Loucy (cell line): ENCODE measurements at regions not wholly inside any gene's neighbourhood (a gene's known extent, or its start where the extent isn't known, plus 50 kb on each side); places are given as distances from the start of the nearest gene placed in this dataset.

Experiments used
- H2AFZ ChIP-seq: fragments of 200-600 bp; sonication (generic); 2 replicates; pipeline ENCODE4 v1.6.0; 2016; ENCODE audit warnings: antibody characterized with exemption, mild to moderate bottlenecking, low read length, moderate library complexity
- H3F3A ChIP-seq: fragments of 200-600 bp; 2 replicates; pipeline ENCODE4 v1.6.0; 2016; ENCODE audit warnings: antibody characterized with exemption, low read depth, mild to moderate bottlenecking
- H3K27me3 ChIP-seq: fragments of 200-600 bp; sonication (generic); 2 replicates; pipeline ENCODE4 v1.6.1; 2014; ENCODE audit warnings: low read length, mild to moderate bottlenecking; ENCODE audit not compliant: insufficient read depth, poor library complexity, severe bottlenecking
- H3K36me3 ChIP-seq: fragments of 200-600 bp; sonication (generic); 2 replicates; pipeline ENCODE4 v1.6.1; 2016; ENCODE audit warnings: low read length; ENCODE audit not compliant: insufficient read depth
- H3K4me1 ChIP-seq: fragments of 200-600 bp; sonication (generic); 2 replicates; pipeline ENCODE4 v1.5.1; 2014; ENCODE audit warnings: low read length, mild to moderate bottlenecking; ENCODE audit not compliant: insufficient read depth, poor library complexity, severe bottlenecking
- H3K4me2 ChIP-seq: fragments of 200-600 bp; sonication (generic); 2 replicates; pipeline ENCODE4 v1.6.0; 2014; ENCODE audit warnings: antibody characterized with exemption, low read length, low read depth, mild to moderate bottlenecking; ENCODE audit not compliant: poor library complexity, severe bottlenecking
- H3K4me3 ChIP-seq: fragments of 200-600 bp; sonication (generic); 2 replicates; pipeline ENCODE4 v1.5.1; 2014; ENCODE audit warnings: low read length, mild to moderate bottlenecking, mixed read lengths; ENCODE audit not compliant: poor library complexity, severe bottlenecking
- H3K79me2 ChIP-seq: fragments of 200-600 bp; sonication (generic); 2 replicates; pipeline ENCODE4 v1.6.1; 2014; ENCODE audit warnings: low read length; ENCODE audit not compliant: insufficient read depth
- H3K9ac ChIP-seq: fragments of 200-600 bp; sonication (generic); 2 replicates; pipeline ENCODE4 v1.6.0; 2014; ENCODE audit warnings: mild to moderate bottlenecking, low read depth, low read length, moderate library complexity; ENCODE audit not compliant: poor library complexity, severe bottlenecking
- H3K9me2 ChIP-seq: fragments of 200-600 bp; sonication (generic); replicated peaks from 2 replicates; pipeline ENCODE4 v1.6.1; 2016; ENCODE audit warnings: low read depth, low read length, mixed read lengths
- H3K9me3 ChIP-seq: fragments of 200-600 bp; sonication (generic); 2 replicates; pipeline ENCODE4 v1.6.1; 2014; ENCODE audit warnings: mild to moderate bottlenecking, antibody characterized with exemption, low read length, low read depth; ENCODE audit not compliant: insufficient read depth
- H4K20me1 ChIP-seq: fragments of 200-600 bp; sonication (generic); 2 replicates; pipeline ENCODE4 v1.6.0; 2014; ENCODE audit warnings: antibody characterized with exemption, low read length, mild to moderate bottlenecking; ENCODE audit not compliant: insufficient read depth, poor library complexity, severe bottlenecking
- EZH2phosphoT487 ChIP-seq: fragments of 200-600 bp; IDR thresholded peaks from 2 replicates; pipeline ENCODE4 v1.6.1; 2018; ENCODE audit warnings: antibody characterized with exemption, mild to moderate bottlenecking, moderate library complexity, borderline replicate concordance
- TF ChIP-seq, protein P1 (sequence below): fragments of 200-600 bp; sonication (generic); conservative IDR thresholded peaks from 2 replicates; pipeline ENCODE4 v1.5.1; 2014; ENCODE audit warnings: mild to moderate bottlenecking, antibody characterized with exemption, low read length

DNA sequence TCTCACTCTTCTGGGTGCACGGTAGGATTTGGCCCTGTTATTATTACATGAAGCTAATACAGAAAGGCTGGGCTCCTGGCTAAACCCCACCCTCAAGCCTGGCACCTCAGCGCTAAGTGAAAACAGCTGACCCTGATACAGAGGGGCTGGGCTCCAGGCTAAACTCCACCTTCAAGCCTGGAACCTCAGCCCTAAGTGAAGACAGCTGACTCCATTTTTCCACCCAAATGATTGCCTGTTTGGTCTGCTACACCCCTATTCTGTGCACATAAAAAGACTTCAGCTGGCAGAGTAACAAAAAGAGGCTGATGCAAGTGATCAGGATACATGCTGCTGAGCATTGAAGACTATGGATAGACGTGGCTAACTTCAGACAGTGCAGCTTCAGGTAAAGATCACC lies 148.4 kb upstream of the CLINT1 start:
- H3K4me1 ChIP-seq: no peaks in the 10 kb centered on the region
- H4K20me1 ChIP-seq: no peaks in the 10 kb centered on the region
- no peak overlapping the region for H3K4me3 ChIP-seq
- no peaks in the 10 kb centered on the region for H3K9me2 ChIP-seq
- no peaks in the 10 kb centered on the region for H3K36me3 ChIP-seq
- H3F3A ChIP-seq: no peaks in the 10 kb centered on the region
- no peaks in the 10 kb centered on the region for H3K9me3 ChIP-seq
- H3K27me3 ChIP-seq: no peaks in the 10 kb centered on the region
- H3K79me2 ChIP-seq: no peaks in the 10 kb centered on the region
- no peak overlapping the region for H3K4me2 ChIP-seq
- TF ChIP-seq EZH2phosphoT487: no peak
- TF ChIP-seq, protein P1, sequence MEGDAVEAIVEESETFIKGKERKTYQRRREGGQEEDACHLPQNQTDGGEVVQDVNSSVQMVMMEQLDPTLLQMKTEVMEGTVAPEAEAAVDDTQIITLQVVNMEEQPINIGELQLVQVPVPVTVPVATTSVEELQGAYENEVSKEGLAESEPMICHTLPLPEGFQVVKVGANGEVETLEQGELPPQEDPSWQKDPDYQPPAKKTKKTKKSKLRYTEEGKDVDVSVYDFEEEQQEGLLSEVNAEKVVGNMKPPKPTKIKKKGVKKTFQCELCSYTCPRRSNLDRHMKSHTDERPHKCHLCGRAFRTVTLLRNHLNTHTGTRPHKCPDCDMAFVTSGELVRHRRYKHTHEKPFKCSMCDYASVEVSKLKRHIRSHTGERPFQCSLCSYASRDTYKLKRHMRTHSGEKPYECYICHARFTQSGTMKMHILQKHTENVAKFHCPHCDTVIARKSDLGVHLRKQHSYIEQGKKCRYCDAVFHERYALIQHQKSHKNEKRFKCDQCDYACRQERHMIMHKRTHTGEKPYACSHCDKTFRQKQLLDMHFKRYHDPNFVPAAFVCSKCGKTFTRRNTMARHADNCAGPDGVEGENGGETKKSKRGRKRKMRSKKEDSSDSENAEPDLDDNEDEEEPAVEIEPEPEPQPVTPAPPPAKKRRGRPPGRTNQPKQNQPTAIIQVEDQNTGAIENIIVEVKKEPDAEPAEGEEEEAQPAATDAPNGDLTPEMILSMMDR: no peak
- no peak overlapping the region for H3K9ac ChIP-seq
- H2AFZ ChIP-seq: no peak overlapping the region

DNA sequence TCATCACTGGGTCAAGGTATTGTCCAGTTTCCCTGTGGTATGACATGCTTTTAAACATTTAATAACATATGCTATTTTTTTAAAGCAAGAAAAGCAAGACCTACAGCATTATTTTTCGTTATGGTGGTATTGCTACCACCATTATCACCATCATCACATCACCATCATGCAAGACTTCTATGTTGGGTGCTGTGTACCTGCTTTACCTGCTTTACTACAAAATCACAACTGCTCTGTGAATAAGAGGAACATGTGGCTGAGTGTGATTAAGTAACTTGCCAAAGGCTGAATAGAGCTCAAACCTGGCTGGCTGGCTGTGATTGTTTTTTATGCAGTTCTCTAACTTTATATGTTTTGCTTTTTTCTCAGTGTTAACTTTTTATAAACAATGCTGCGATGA lies 140.8 kb upstream of the CLINT1 start:
- TF ChIP-seq, protein P1: no peak
- TF ChIP-seq EZH2phosphoT487: no peak
- Histone ChIP-seq H3K4me2 (no peak overlapping the region), H3F3A (no peaks in the 10 kb centered on the region), H3K79me2 (no peaks in the 10 kb centered on the region), H3K4me3 (no peak overlapping the region), H2AFZ (no peak overlapping the region), H3K27me3 (no peaks in the 10 kb centered on the region), H3K9ac (no peak overlapping the region), H4K20me1 (no peaks in the 10 kb centered on the region), H3K9me2 (no peaks in the 10 kb centered on the region), H3K36me3 (no peaks in the 10 kb centered on the region), H3K4me1 (peaks cover under 1% of the 10 kb centered on the region), H3K9me3 (no peaks in the 10 kb centered on the region)

DNA sequence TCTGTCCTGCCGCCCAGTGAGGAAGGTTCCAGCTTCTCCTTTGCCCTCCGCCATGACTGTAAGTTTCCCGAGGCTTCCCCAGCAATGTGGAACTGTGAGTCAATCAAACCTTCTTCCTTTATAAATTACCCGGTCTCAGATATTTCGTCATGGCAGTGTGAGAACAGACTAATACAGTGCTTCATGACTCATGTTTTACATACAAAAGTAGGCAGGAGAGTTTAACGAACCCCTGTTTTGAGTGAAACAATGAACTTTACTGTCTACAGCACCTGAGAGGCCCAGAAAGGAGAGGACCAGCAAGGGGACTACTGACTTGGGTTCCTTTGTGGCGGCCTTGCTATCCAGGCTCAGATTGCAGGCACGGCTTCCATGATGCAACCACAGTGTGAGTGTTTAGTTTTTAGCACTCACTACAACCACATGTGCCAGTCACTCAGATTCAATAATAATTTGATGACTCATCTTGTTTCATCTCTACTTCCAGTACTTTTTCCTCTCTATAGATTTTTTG lies 139.1 kb upstream of the CLINT1 start:
- H4K20me1 ChIP-seq: no peaks in the 10 kb centered on the region
- H2AFZ ChIP-seq: no peak overlapping the region
- H3K9ac ChIP-seq: no peak overlapping the region

More for the DNA sequence above, 139.1 kb upstream of the CLINT1 start:
- peaks cover 4% of the 10 kb centered on the region for H3K27me3 ChIP-seq
- no peaks in the 10 kb centered on the region for H3F3A ChIP-seq
- no peaks in the 10 kb centered on the region for H3K9me3 ChIP-seq
- H3K4me3 ChIP-seq: no peak overlapping the region
- TF ChIP-seq, protein P1: no peak
- no peak for TF ChIP-seq EZH2phosphoT487
- H3K4me1 ChIP-seq: peaks cover 6% of the 10 kb centered on the region
- no peaks in the 10 kb centered on the region for H3K9me2 ChIP-seq
- H3K4me2 ChIP-seq: no peak overlapping the region
- no peaks in the 10 kb centered on the region for H3K79me2 ChIP-seq
- no peaks in the 10 kb centered on the region for H3K36me3 ChIP-seq
